ENCODE measurements at regions not wholly inside any gene's neighbourhood (a gene's known extent, or its start where the extent isn't known, plus 50 kb on each side); places are given as distances from the start of the nearest gene placed in this dataset.
A peak's percentile ranks its signal among the peaks of the same experiment; 100 is the strongest.

DNA sequence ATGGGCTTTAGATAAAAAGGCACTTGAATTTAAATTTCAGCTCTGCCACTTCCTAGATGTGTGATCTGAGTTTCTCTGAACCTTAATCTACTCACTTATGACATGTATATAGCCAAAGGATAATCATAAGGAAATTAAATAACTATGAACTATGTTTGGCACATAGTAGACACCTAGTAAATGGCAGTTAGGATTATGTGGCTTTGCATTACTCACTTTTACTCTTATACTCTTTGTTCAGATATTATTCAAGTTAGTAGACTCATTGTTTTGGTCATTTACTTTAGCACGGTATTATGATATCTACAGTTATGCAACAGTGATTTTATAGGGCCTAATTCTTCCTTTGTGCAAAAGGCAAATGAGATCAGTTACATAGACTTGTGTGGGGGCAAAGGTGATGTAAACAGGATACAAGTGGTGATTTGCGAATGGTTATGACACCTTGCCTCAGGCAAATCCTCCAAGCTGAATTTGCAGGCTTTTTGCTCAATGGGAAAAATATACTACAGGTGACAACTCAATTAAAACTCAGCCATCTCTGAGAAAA lies 297.2 kb upstream of the PBX1 start (continued):
- TF ChIP-seq, protein P1, sequence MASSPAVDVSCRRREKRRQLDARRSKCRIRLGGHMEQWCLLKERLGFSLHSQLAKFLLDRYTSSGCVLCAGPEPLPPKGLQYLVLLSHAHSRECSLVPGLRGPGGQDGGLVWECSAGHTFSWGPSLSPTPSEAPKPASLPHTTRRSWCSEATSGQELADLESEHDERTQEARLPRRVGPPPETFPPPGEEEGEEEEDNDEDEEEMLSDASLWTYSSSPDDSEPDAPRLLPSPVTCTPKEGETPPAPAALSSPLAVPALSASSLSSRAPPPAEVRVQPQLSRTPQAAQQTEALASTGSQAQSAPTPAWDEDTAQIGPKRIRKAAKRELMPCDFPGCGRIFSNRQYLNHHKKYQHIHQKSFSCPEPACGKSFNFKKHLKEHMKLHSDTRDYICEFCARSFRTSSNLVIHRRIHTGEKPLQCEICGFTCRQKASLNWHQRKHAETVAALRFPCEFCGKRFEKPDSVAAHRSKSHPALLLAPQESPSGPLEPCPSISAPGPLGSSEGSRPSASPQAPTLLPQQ (tag by site-specific recombination; IDR thresholded peaks at IDR 0.05) = 0 out of 2 replicates have a peak, but pooled peaks have one; percentile 26
- no peak for TF ChIP-seq ZNF248 (tag by site-specific recombination; IDR thresholded peaks at IDR 0.05)
- peak; percentile 66 for TF ChIP-seq ZNF843 (tag by site-specific recombination; IDR thresholded peaks at IDR 0.05)
- no peak for TF ChIP-seq HOXA7 (CRISPR knock-in tag; IDR thresholded peaks at IDR 0.05; ENCODE audit: borderline replicate concordance)
- TF ChIP-seq ZNF366 (tag by site-specific recombination; conservative IDR thresholded peaks at IDR 0.05) = no peak
- TF ChIP-seq ZNF16 (tag by site-specific recombination; IDR thresholded peaks at IDR 0.05; ENCODE audit: low read depth) = no peak
- no peak for TF ChIP-seq ZNF404 (tag by site-specific recombination; IDR thresholded peaks at IDR 0.05)
- no peak for TF ChIP-seq ZSCAN4 (tag by site-specific recombination; IDR thresholded peaks at IDR 0.05)
- no peak for TF ChIP-seq ZSCAN16 (tag by site-specific recombination; IDR thresholded peaks at IDR 0.05)
- no peak for TF ChIP-seq ZNF792 (tag by site-specific recombination; IDR thresholded peaks at IDR 0.05)
- TF ChIP-seq KLF10 (tag by site-specific recombination; IDR thresholded peaks at IDR 0.05) = no peak
- no peak for TF ChIP-seq GLI2 (tag by site-specific recombination; IDR thresholded peaks at IDR 0.05; ENCODE audit: borderline replicate concordance, low read depth)
- 0 out of 2 replicates have a peak, but pooled peaks have one; percentile 11 for TF ChIP-seq IKZF3 (tag by site-specific recombination; IDR thresholded peaks at IDR 0.05)
- no peak for TF ChIP-seq GLIS2 (tag by site-specific recombination; IDR thresholded peaks at IDR 0.05)
- TF ChIP-seq HOXC10 (CRISPR knock-in tag; IDR thresholded peaks at IDR 0.05) = no peak
- no peak for TF ChIP-seq ZNF510 (tag by site-specific recombination; IDR thresholded peaks at IDR 0.05; ENCODE audit: insufficient replicate concordance)
- TF ChIP-seq KLF8 (tag by site-specific recombination; IDR thresholded peaks at IDR 0.05) = peak; percentile 68
- no peak for TF ChIP-seq SP3 (tag by site-specific recombination; IDR thresholded peaks at IDR 0.05)
- no peak for TF ChIP-seq ZNF658 (tag by site-specific recombination; IDR thresholded peaks at IDR 0.05)
- TF ChIP-seq ZNF433 (tag by site-specific recombination; IDR thresholded peaks at IDR 0.05; ENCODE audit: low read depth) = no peak
- no peak for TF ChIP-seq ZNF670 (tag by site-specific recombination; IDR thresholded peaks at IDR 0.05; ENCODE audit: low read depth)
- no peak for TF ChIP-seq KLF1 (tag by site-specific recombination; IDR thresholded peaks at IDR 0.05)
- TF ChIP-seq ZNF521 (tag by site-specific recombination; IDR thresholded peaks at IDR 0.05) = no peak
- peak; percentile 10; the same call in 1 of the 2 replicates for TF ChIP-seq GLIS1 (tag by site-specific recombination; IDR thresholded peaks at IDR 0.05)
- TF ChIP-seq ZBTB20 (tag by site-specific recombination; IDR thresholded peaks at IDR 0.05) = no peak
- TF ChIP-seq ZNF768 (tag by site-specific recombination; IDR thresholded peaks at IDR 0.05) = no peak
- no peak for TF ChIP-seq ZNF175 (tag by site-specific recombination; IDR thresholded peaks at IDR 0.05)
- no peak for TF ChIP-seq ZNF76 (tag by site-specific recombination; IDR thresholded peaks at IDR 0.05; ENCODE audit: borderline replicate concordance, low read depth)
- no peak for TF ChIP-seq ZBTB6 (tag by site-specific recombination; IDR thresholded peaks at IDR 0.05)
- TF ChIP-seq ZFHX2 (tag by site-specific recombination; conservative IDR thresholded peaks at IDR 0.05) = no peak
- TF ChIP-seq YY1 (tag by site-specific recombination; IDR thresholded peaks at IDR 0.05) = no peak
- TF ChIP-seq TSHZ1 (tag by site-specific recombination; IDR thresholded peaks at IDR 0.05; ENCODE audit: borderline replicate concordance) = 0 out of 2 replicates have a peak, but pooled peaks have one; percentile 18
- no peak for TF ChIP-seq ZNF18 (tag by site-specific recombination; IDR thresholded peaks at IDR 0.05)

All from HEK293 (cell line).